ENCODE measurements at regions not wholly inside any gene's neighbourhood (a gene's known extent, or its start where the extent isn't known, plus 50 kb on each side); places are given as distances from the start of the nearest gene placed in this dataset.

GRCh38 chr1:48089356-48089891 is 92.2 kb upstream of the TRABD2B start:
- Histone ChIP-seq H3K4me2 (ENCODE audit: insufficient read depth, low read length) (no peak overlapping the region), H3K27me3 (ENCODE audit: control insufficient read depth in 2 of 2, insufficient read depth in 2 of 2, low read length in 2 of 2) (peaks cover 0 to 8% of the 10 kb centered on the region in 2 experiments; a peak in 2 of 5 replicates), H3K9ac (ENCODE audit: insufficient read depth in 1 of 2, low read depth in 2 of 2, low read length in 2 of 2) (no peak overlapping the region; a peak in 1 of 4 replicates), H3K9me3 (replicated peaks; ENCODE audit: control insufficient read depth, insufficient read depth, low read depth, low read length) (no peaks in the 10 kb centered on the region), H2AFZ (ENCODE audit: low read depth, low read length) (no peak overlapping the region), H4K20me1 (replicated peaks; ENCODE audit: control insufficient read depth, insufficient read depth, low read length) (no peaks in the 10 kb centered on the region), H3K9me1 (ENCODE audit: control insufficient read depth, insufficient read depth, low read length) (no peaks in the 10 kb centered on the region), H3K79me2 (ENCODE audit: control insufficient read depth, insufficient read depth, low read length) (no peaks in the 10 kb centered on the region), H3K36me3 (ENCODE audit: control insufficient read depth, insufficient read depth, low read length) (no peaks in the 10 kb centered on the region), H3K27ac (ENCODE audit: extremely low read depth, low read depth, low read length) (no peak overlapping the region), H3K4me3 (no peak overlapping the region), H3K4me1 (replicated peaks in 1 of 2; ENCODE audit: control insufficient read depth in 2 of 2, insufficient read depth in 2 of 2, low read length in 2 of 2) (peaks cover 0 to 5% of the 10 kb centered on the region in 2 experiments; a peak in 1 of 5 replicates)
- ATAC-seq, result peak; percentile 42
- CTCF ChIA-PET (ENCODE audit: low intra/inter-chr PET ratio), result no interaction called here
- intact Hi-C loops (cut with micrococcal nuclease), result no loop called here
- no peak for TF ChIP-seq ZNF274 (IDR thresholded peaks at IDR 0.05; ENCODE audit: borderline replicate concordance, low read depth, low read length)
- no peak for TF ChIP-seq ARHGAP35 (IDR thresholded peaks at IDR 0.05; ENCODE audit: partially characterized antibody)
- no peak for TF ChIP-seq ZNF444 (CRISPR knock-in tag; IDR thresholded peaks at IDR 0.05)
- no peak for TF ChIP-seq CBX3 (IDR thresholded peaks at IDR 0.05; ENCODE audit: borderline replicate concordance in 1 of 2, low read length in 2 of 2)
- no peak for TF ChIP-seq SMAD2 (IDR thresholded peaks at IDR 0.05; ENCODE audit: low read depth, low read length)
- TF ChIP-seq ESRRB (CRISPR knock-in tag; IDR thresholded peaks at IDR 0.05; ENCODE audit: borderline replicate concordance), result no peak
- no peak for TF ChIP-seq DACH1 (IDR thresholded peaks at IDR 0.05; ENCODE audit: partially characterized antibody)
- TF ChIP-seq, protein P1, sequence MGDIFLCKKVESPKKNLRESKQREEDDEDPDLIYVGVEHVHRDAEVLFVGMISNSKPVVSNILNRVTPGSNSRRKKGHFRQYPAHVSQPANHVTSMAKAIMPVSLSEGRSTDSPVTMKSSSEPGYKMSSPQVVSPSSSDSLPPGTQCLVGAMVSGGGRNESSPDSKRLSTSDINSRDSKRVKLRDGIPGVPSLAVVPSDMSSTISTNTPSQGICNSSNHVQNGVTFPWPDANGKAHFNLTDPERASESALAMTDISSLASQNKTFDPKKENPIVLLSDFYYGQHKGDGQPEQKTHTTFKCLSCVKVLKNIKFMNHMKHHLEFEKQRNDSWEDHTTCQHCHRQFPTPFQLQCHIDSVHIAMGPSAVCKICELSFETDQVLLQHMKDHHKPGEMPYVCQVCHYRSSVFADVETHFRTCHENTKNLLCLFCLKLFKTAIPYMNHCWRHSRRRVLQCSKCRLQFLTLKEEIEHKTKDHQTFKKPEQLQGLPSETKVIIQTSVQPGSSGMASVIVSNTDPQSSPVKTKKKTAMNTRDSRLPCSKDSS (IDR thresholded peaks at IDR 0.05; ENCODE audit: low read depth, partially characterized antibody), result no peak
- no peak for TF ChIP-seq PCBP1 (IDR thresholded peaks at IDR 0.05; ENCODE audit: low read depth, low read length, poor library complexity, severe bottlenecking)
- TF ChIP-seq, protein P2, sequence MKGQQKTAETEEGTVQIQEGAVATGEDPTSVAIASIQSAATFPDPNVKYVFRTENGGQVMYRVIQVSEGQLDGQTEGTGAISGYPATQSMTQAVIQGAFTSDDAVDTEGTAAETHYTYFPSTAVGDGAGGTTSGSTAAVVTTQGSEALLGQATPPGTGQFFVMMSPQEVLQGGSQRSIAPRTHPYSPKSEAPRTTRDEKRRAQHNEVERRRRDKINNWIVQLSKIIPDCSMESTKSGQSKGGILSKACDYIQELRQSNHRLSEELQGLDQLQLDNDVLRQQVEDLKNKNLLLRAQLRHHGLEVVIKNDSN (CRISPR knock-in tag; IDR thresholded peaks at IDR 0.05), result no peak
- TF ChIP-seq, protein P3, sequence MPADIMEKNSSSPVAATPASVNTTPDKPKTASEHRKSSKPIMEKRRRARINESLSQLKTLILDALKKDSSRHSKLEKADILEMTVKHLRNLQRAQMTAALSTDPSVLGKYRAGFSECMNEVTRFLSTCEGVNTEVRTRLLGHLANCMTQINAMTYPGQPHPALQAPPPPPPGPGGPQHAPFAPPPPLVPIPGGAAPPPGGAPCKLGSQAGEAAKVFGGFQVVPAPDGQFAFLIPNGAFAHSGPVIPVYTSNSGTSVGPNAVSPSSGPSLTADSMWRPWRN (IDR thresholded peaks at IDR 0.05; ENCODE audit: low read depth), result no peak
- TF ChIP-seq JUN (IDR thresholded peaks at IDR 0.05; ENCODE audit: borderline replicate concordance, low read depth, low read length), result no peak
- TF ChIP-seq JUN (CRISPR knock-in tag; IDR thresholded peaks at IDR 0.05; ENCODE audit: borderline replicate concordance), result no peak
- POLR2A ChIA-PET, result interaction anchor here (0.5 kb wide), 1 partner anchor 280 kb away, joined by 4 read pairs; no protein-coding TSS in a partner anchor
- 6% methylated on average over 23 of the region's 26 CpGs for WGBS (ENCODE audit: insufficient coverage, low coverage, missing lambda C conversion rate)
- DNase-seq (ENCODE audit: extremely low read depth in 1 of 4, low spot score in 3 of 4), result no peak
- no peak for FAIRE-seq
- in situ Hi-C loops (cut with MboI), result no loop called here
- BruUV-seq (replicated peaks), result no TSS peak

All from K562 (cell line).